Myocyte (in vitro differentiated cells): ENCODE measurements at regions not wholly inside any gene's neighbourhood (a gene's known extent, or its start where the extent isn't known, plus 50 kb on each side); places are given as distances from the start of the nearest gene placed in this dataset.
"Not testable (repeated sequence)": the region's sequence is repeated elsewhere in the genome, so short reads cannot be mapped to it uniquely, and the experiment has no call there.

Source experiments
- DNase-seq: peaks from one replicate; pipeline ENCODE4 v3.0.0-alpha.2; 2012; ENCODE audit warnings: low read depth

GRCh38 chr7:67358738-67359137, 362.1 kb downstream of the TYW1 start:
- DNase-seq, result not testable (repeated sequence)

GRCh38 chr7:67359900-67360299, 363.3 kb downstream of the TYW1 start:
- no peak for DNase-seq

- no peak for DNase-seq
Observed at GRCh38 chr7:67361150-67361549, 364.5 kb downstream of the TYW1 start.

GRCh38 chr7:67364441-67365017, 367.9 kb downstream of the TYW1 start:
- DNase-seq, result no peak

- peak; percentile 90 for DNase-seq
Observed at GRCh38 chr7:67371429-67372305, 375.0 kb downstream of the TYW1 start.

GRCh38 chr7:67373389-67373788, 376.8 kb downstream of the TYW1 start:
- not testable (repeated sequence) for DNase-seq

GRCh38 chr7:67375427-67375826, 378.8 kb downstream of the TYW1 start:
- DNase-seq, result no peak

GRCh38 chr7:67377939-67378862, 381.6 kb downstream of the TYW1 start:
- peak; percentile 86 for DNase-seq

GRCh38 chr7:67380326-67380725, 383.7 kb downstream of the TYW1 start:
- DNase-seq, result no peak

GRCh38 chr7:67380858-67381257, 384.2 kb downstream of the TYW1 start:
- no peak for DNase-seq

GRCh38 chr7:67387851-67388250, 391.2 kb downstream of the TYW1 start:
- no peak for DNase-seq

GRCh38 chr7:67391168-67391567, 394.5 kb downstream of the TYW1 start:
- peak; percentile 37 for DNase-seq

GRCh38 chr7:67392596-67393438, 396.2 kb downstream of the TYW1 start:
- no peak for DNase-seq

- DNase-seq, result no peak
Observed at GRCh38 chr7:67393903-67394302, 397.3 kb downstream of the TYW1 start.

GRCh38 chr7:67398916-67399315, 402.3 kb downstream of the TYW1 start:
- DNase-seq, result no peak

GRCh38 chr7:67401492-67401891, 404.9 kb downstream of the TYW1 start:
- no peak for DNase-seq

GRCh38 chr7:67402280-67402679, 405.6 kb downstream of the TYW1 start:
- DNase-seq, result no peak

- DNase-seq, result no peak
Observed at GRCh38 chr7:67406976-67407375, 410.3 kb downstream of the TYW1 start.

- DNase-seq, result no peak
Observed at GRCh38 chr7:67407392-67408071, 410.9 kb downstream of the TYW1 start.

- no peak for DNase-seq
Observed at GRCh38 chr7:67408109-67408508, 411.5 kb downstream of the TYW1 start.
